Fibroblast of skin of right biceps (primary cell): ENCODE measurements at regions not wholly inside any gene's neighbourhood (a gene's known extent, or its start where the extent isn't known, plus 50 kb on each side); places are given as distances from the start of the nearest gene placed in this dataset.
"Not testable (repeated sequence)": the region's sequence is repeated elsewhere in the genome, so short reads cannot be mapped to it uniquely, and the experiment has no call there.

ENCODE experiments used
- DNase-seq: peaks from one replicate; pipeline ENCODE4 v3.0.0-alpha.2; 2013

DNA sequence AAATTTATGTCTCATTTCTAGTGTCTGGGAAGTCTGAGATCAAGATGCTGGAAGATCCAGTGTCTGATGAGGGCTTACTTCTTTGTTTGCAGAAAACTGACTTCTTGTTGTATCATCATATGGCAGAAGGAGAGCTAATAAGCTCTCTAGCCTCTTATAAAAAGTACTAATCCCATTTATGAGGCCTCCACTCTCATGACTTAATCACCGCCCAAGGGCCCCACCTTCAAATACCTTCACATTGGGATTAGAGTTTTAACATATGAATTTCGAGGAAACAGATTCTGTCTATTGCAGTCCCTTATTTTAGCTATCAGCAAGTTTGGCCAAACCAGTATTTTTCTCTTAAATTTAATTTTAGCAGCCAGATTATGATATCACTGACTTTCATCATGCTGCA, 150.2 kb upstream of the TMPRSS15 start:
- DNase-seq, result no peak

DNA sequence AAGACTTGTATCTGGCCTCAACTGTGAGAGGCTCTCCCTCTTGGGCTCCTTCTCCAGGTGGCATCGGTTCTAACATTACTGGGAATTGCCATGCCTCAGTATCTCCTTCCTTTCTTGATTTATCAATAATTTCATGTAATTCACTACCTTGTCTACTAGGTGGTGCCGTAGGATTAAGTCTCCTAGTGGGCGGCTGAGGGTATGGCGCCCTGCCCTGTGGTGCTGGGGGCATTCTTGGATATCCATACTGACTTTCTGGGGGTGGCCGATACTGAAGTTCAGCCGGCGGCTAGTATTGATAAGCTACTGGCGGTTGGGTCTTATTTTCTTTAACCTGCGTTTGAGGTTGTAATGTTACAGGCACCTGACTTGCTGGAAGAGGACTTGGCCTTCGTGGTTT, 164.2 kb upstream of the TMPRSS15 start:
- not testable (repeated sequence) for DNase-seq

- no peak for DNase-seq
Measured at GRCh38 chr21:18588001-18588662, 184.5 kb upstream of the TMPRSS15 start.

GRCh38 chr21:18601146-18601545, 197.6 kb upstream of the TMPRSS15 start:
- DNase-seq, result no peak

DNA sequence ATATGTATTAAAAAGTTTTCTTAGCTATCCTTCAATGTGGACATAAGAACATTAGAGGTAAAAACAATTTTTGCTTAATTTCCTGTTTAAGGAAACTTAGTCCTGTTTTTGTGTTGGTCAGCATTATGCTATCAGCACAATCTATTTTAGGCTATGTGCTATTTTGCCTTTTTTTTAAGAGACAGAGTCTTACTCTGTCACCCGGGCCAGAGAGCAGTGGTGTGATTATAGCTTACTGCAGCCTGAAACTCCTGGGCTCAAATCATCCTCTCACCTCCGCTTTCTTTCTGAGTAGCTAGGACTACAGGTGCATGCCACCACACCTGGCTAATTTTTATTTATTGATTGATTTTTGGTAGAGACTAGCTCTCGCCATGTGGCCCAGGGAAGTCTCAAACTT, 199.1 kb upstream of the TMPRSS15 start:
- no peak for DNase-seq

- DNase-seq, result no peak
Measured at GRCh38 chr21:18603261-18603660, 199.7 kb upstream of the TMPRSS15 start.

DNA sequence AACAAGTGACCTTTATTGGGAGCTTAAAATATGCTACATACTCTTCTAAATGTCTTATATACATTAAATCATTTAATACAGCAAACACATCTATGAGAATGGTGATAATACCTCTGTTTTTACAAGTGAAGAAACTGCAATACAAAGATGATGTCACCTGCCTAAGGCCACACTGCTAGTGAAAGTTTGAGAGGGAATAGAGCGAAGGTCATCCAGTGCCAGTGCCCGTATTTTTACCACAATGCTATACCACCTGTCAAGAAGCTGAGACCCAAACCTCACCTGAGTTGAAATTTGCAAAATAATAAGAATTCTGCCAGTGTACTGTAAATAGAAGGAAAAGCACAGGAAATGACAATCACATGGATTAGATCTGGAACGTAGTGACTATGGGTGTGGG, 200.4 kb upstream of the TMPRSS15 start:
- no peak for DNase-seq

GRCh38 chr21:18608226-18608625, 204.6 kb upstream of the TMPRSS15 start:
- no peak for DNase-seq

DNA sequence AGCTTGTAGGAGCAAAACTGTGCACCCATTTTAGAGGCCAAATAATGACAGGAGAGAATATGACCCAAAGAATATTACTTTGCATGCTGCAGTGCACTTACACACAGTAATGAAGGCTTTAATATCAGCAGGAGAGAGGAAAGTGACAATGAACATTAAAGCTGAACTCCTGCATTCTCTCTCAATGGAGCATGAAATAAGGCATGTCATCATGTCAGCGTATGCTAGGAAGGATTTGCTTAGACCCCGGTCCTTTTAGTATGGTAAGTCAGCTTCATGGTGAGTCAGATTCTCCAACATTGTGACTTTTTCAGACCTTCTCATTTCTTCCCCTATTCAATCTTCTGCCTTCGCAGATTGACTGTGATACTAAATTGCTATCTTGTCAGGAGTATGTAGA, 210.7 kb upstream of the TMPRSS15 start:
- DNase-seq, result no peak

- DNase-seq, result no peak
Measured at GRCh38 chr21:18617291-18617690, 213.7 kb upstream of the TMPRSS15 start.

- DNase-seq, result no peak
Measured at GRCh38 chr21:18620436-18620835, 216.9 kb upstream of the TMPRSS15 start.

DNA sequence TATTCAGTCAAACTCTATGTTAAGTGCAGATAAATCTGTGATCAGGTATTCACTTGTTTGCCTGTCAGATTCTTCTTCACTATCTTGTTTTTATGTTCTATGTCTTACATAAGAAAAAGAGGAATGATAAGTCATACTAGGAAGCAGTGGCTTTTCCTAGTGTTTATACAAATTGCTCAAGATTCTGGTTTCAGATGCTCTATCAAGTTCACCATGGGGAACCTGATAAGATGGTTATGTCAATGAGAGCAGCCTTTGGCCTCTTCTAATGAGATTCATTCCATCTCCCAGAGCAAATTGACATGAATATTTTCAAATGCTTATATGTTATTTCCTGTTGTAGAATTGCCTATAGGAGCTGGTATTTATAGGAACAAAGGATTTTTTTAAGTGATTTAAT, 218.8 kb upstream of the TMPRSS15 start:
- DNase-seq, result no peak

DNA sequence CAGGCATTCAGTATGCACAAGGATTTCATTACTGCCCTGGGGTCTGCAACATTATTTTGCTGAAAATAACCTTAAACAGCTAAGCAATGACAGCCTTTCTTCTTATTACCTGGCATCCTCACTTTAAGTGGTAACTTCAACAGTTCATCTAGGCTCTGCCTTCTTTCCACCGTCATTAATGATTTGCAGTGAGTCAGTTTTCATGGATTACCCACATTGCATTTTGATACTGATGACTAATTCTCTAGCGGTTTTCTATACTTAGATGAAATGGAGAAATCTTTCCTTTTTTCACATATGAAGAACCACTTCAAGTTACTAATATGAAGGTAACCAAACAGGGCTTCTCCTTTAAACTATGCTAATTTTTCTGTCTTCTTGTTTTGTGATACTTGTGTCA, 226.9 kb upstream of the TMPRSS15 start:
- DNase-seq, result peak; percentile 45

DNA sequence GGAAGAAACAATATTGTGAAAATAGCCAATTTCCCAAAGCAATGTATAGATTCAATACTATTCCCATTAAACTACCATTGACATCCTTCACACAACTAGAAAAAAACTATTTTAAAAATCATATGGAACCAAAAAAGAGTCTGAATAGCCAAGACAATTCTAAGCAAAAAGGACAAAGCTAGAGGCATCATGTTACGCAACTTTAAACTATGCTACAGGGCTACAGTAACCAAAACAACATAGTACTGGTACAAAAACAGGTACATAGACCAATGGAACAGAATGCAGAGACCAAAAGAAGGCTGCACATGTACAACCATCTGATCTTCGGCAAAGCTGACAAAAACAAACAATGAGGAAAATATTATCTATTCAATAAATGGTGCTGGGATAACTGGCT, 233.3 kb upstream of the TMPRSS15 start:
- no peak for DNase-seq

DNA sequence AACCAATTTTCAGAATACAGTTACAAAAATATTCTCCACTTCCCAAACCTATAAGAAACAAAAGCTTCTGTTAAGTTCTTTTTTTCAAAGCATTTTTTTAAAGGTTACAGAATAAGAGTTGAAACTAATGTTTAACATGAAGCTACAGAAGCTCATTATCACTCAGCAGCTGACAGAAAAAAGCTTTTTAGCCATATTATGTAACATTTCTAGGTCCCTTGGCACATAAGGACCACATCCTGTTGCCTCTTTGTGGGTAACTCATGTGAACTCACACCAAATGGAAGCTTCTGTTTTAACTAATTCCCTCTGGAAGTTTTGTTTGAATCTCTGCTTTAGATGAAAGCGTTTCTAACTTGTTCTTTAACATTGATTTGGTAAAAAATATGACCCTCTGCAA, 242.5 kb upstream of the TMPRSS15 start:
- DNase-seq, result no peak

DNA sequence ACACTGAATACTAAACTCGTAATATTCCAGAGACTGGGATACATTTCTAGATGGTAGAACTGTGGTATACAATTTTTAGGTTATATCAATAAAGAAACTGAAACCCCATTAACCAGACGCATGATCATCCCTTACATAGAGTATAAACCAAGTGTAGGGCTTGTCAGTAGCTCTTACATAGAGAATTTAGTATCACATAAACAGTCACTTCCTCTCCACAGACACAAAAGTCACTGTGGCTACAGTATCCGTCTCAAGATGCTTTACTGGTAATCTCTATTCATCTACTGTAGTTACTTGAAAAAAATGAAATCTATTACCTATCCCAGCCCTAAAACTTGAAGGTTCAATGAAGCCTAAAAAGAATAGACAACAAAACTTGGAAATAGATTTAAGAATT, 252.3 kb upstream of the TMPRSS15 start:
- DNase-seq, result no peak

DNA sequence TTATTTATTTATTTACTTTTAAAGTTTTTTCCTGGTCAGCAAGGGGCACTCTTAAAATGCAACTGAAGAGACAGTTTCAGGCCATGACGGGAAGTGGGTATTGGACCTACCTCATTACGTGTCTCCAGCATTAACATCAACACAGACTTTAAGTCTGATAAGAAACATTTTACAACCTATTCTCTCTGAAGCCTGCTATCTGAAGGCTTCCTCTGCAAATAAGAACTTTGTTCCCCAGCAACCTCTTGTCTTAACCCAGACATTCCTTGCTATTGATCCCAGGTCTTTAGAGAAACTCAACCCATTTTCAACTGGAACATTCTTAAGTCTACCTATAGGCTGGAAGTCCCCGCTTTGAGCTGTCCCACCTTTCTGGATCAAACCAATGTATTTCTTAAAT, 258.3 kb upstream of the TMPRSS15 start:
- DNase-seq, result no peak

- no peak for DNase-seq
Measured at GRCh38 chr21:18663663-18664062, 260.1 kb upstream of the TMPRSS15 start.

DNA sequence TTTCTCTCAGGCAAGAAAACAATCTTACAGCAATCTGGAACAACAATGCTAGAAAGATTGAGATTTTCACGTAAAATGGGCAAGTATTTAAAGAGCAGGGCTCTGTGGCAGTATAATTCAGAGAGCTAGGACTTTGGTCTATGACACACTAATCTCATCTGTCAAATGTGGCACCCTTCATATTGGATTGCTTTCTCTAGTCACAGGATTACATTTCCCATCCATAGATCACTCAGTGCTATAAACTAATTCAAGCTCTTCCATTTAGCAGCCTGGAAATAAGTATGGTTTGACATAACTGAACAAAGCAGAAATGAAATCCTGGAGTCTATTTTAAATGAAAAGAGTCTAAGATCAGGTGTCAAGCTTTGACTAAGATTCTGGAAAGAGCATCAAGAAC, 263.1 kb upstream of the TMPRSS15 start:
- no peak for DNase-seq

DNA sequence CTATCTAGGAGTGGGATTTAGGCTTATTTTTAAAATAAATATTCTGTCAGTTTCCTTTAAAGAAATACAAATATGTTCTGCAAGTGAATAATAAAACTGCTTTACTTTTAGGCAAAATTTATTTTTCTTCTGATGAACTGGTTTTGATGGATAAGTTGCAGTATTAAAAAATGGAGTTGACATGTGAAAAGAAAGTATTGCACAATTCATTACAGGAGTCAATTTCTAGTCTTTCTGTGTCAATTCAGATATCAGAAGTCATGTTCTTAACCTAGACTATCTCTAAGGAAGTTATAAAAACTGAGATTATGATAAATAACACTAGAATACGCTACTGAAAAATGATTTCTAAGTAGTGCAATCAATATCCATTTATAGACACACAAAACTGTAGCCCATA, 270.2 kb upstream of the TMPRSS15 start:
- DNase-seq, result no peak

GRCh38 chr21:18677632-18678031, 274.0 kb upstream of the TMPRSS15 start:
- no peak for DNase-seq

DNA sequence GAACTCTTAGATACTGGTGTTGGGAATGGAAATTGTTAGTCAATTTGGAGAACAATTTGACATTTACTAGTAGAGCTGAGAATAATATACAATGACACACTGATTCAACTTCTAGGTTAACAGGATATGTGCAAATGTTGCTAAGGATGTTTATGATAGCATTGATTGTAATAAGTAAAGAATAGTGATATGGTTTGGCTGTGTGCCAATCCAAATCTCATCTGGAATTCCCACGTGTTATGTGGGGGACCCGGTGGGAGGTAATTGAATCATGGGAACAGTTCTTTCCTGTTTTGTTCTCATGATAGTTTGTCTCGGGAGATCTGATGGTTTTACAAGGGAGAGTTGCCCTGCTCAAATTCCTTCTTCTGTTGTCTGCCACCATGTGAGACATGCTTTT, 302.4 kb upstream of the TMPRSS15 start:
- DNase-seq, result no peak

- no peak for DNase-seq
Measured at GRCh38 chr21:18711662-18712061, 308.1 kb upstream of the TMPRSS15 start.

- DNase-seq, result no peak
Measured at GRCh38 chr21:18715606-18716005, 312.0 kb upstream of the TMPRSS15 start.

GRCh38 chr21:18716578-18717138, 313.1 kb upstream of the TMPRSS15 start:
- DNase-seq, result no peak
